Medulla oblongata (tissue), 1 donor: ENCODE measurements at regions not wholly inside any gene's neighbourhood (a gene's known extent, or its start where the extent isn't known, plus 50 kb on each side); places are given as distances from the start of the nearest gene placed in this dataset.

Source experiments
- DNase-seq: peaks from one replicate; pipeline ENCODE4 v3.0.0-alpha.2; 2015; ENCODE audit errors: extremely low spot score

DNA sequence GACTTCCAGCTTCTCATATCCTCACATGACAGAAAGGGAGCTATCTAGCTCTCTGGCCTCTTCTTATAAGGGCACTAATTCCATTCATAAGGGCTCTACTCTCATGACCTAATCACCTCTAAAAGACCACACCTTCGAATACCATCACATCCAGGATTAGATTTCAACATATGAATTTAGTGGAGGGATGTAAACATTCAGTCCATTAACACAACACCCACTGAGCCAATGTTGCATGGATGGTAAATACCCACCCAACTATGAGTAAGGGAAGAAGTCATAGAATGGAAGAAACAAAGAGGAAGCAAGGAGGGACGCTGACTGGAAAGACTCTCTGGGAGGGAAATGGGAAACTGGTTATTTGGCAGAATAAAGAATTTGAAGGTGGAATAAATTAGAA lies 112.6 kb upstream of the CCDC112 start:
- DNase-seq = no peak

- DNase-seq = no peak
These were observed 106.5 kb upstream of the CCDC112 start for GRCh38 chr5:115402822-115403577.

GRCh38 chr5:115402092-115402491 lies 105.6 kb upstream of the CCDC112 start:
- no peak for DNase-seq

- DNase-seq = no peak
These were observed 102.3 kb upstream of the CCDC112 start for GRCh38 chr5:115398719-115399118.

- no peak for DNase-seq
These were observed 100.2 kb upstream of the CCDC112 start for GRCh38 chr5:115396688-115397087.

DNA sequence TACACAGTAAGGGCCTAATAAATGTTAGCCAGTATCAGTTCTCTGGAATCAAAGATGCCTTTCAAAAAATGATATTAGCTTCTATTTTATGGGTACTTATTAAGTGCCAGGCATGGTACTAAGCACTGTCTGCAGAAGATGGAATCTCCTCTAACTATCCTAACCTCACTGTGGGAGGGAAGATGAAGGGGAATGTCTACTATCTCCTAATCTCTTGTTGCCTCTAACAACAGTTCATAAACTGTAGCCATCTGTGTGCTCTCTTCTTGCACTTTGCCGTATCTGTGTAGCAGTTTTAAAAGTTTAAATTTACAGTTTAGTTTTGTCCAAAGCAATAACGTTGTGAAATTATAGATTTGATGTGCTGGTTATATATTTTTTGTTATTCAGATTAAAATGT lies 99.6 kb upstream of the CCDC112 start:
- DNase-seq = no peak

GRCh38 chr5:115394531-115394930 lies 98.1 kb upstream of the CCDC112 start:
- DNase-seq = no peak

GRCh38 chr5:115393239-115393638 lies 96.8 kb upstream of the CCDC112 start:
- DNase-seq = no peak

DNA sequence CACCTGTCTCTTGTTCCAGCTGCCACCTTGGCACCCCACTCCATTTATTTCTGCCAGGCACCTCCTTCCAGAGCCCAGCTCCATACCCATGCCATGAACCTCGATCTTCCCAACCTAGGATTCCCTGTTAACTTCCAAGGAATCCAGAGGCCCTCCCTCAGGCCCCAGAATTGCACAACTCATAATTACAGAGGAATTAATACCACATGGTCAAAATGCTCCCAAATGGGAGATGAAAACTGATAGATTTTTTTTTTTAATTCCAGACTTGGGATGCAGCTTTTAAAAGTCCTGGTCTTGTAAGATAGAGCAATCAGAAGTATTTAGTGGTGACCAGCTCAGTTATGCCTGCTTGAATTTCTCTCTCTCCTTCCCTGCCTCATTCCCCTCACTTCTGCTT lies 96.2 kb upstream of the CCDC112 start:
- DNase-seq = no peak

GRCh38 chr5:115391780-115392179 lies 95.3 kb upstream of the CCDC112 start:
- no peak for DNase-seq

DNA sequence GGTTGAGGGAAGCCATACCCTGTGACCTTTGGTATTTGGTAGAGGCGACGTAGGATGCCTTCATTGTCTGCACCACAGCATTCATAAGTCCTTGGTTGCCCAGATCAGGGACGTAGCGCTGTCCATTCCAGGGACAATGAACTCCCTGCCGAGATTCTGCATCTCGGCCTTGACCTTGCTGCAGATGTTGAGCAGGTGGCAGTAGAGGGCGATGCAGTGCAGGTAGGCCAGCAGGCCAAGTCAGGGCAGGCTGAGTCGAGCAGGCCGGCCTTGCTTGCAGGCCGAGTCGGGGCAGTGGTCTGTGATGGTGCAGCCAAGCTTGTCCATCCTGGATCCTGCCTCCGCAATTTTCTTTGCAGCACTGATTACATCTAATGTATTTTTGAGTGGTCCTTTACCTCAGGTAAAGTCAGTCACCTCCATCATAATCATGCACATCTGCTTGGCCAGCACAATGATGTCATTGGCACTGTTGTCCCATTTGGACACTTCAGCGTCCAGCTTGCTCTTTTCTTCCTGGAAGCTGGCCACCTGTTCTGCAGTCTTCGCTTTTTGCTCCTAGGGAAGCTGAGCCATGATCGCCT lies 93.4 kb upstream of the CCDC112 start:
- no peak for DNase-seq

DNA sequence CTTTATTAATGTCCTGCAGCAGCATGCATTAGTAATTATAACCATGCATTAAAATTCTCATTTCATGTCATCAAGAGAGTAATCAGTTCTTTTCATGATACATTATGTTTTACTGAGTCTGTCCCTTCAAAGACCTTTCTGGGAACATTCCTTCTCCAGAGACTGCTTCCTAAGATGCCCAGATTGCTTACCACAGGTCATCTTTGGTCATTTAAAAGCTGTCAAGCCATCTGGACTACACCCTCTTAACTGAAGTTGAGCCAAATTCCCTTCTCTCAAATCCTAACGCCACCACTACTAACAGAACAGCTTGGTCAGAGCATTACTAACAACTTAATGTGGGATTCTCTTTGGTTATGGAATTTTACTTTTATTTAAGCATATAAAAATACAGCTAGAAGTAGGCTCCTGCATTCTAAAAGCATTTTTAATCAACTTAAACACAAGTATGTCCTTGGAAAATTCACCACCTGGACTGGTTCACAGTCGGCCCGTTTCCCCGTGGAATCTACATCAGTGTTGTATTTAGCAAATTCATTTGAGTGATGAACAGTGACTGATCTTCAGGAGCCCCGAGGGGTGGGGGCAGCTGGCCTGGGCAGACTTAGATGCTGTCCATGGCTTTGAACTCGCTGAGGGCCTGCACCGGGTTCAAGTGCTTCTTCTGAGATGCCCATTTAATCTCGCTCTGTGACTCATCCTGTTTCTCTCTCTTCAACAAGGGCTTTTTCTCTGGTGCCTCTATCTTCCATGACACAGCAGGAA lies 92.8 kb upstream of the CCDC112 start:
- no peak for DNase-seq

DNA sequence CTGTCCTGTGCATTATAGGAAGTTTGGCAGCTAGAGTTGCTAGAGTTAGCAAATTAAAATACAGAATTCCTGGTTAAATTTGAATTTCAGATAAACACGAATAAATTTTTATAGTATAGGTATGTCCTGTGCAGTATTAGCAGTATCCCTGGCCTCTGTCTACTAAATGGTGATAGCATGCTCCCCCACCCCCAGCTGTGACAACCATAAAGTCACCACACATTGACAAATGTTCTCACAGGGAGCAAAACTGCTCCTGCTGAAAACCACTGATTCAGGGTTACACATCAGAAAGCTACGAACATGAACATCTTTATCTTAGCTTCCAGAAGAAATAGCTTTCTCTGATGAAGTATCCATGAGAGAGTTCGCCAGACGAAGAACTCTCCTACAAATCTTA lies 91.8 kb upstream of the CCDC112 start:
- no peak for DNase-seq

- no peak for DNase-seq
These were observed 91.4 kb upstream of the CCDC112 start for GRCh38 chr5:115387816-115388215.

DNA sequence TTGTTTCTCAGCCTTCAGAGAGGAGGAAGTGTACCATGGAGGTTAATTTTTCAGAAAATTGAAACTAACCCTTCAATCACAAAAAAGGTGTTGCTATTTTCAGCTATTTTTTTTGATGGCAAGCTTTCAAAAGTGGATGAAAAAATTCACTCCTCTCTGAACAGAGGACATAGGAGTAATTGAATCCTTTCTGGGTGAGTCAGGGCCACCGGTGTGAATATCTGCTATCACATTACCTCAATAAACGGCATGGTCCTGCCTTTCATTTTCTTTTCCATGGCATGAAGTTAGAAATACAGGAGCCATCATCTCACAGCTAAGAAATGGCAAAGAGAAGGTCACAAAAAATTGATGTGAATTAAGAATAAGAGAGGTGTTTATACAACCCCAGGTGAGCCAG lies 90.2 kb upstream of the CCDC112 start:
- no peak for DNase-seq

- no peak for DNase-seq
These were observed 88.3 kb upstream of the CCDC112 start for GRCh38 chr5:115384587-115385375.

DNA sequence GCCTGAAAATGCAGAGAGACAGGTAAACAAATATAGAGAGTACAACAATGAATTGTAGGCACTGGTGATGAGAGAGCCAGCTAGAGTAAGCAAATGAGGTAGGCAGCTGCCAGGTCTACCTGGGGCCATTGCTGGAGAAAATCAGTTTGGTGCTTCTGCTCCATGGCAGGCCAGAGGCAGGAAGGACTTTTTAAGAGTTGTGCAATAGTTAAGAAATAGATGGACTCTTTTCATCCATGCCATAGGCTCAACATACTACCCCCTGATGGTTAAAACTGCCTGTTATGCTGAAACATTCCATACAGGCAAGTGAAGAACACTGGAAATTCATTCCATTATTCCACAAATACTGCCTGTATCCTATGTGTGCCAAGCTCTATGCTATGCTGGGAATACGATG lies 86.5 kb upstream of the CCDC112 start:
- DNase-seq = no peak

- no peak for DNase-seq
These were observed 85.6 kb upstream of the CCDC112 start for GRCh38 chr5:115381911-115382662.

DNA sequence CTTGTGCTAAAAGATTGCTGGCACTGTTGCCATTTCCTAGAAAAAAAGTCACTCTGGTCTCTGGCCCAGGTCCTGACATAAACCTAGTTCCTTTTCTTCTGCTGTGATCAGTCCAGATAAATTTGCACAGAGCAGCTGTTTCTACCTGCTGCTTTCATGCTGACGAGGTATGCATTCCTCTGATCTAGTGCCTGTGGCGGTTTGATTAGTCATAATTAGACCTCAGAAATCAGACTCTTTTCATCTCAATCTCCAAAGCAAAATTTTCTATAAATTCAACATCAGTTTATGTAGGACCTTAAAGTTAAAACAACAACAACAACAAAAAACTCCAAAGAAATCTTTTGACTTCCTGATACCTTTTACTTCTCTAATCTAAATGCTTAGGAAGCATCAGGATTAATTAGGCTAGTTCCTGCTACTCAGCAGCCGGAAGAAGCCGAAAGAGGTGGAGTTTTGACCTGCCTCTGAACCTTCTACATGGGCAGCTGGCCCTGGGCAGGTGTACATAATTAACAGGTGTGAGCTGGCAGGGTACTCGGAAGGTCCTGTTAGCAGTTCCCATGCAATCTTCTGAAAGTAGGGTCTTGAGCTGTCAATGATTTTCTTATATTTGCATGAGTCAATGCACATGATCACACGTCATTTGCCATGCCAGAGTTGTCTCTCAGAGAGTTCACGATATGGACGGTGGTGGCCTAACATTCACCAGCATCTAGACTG lies 83.3 kb upstream of the CCDC112 start:
- DNase-seq = no peak

DNA sequence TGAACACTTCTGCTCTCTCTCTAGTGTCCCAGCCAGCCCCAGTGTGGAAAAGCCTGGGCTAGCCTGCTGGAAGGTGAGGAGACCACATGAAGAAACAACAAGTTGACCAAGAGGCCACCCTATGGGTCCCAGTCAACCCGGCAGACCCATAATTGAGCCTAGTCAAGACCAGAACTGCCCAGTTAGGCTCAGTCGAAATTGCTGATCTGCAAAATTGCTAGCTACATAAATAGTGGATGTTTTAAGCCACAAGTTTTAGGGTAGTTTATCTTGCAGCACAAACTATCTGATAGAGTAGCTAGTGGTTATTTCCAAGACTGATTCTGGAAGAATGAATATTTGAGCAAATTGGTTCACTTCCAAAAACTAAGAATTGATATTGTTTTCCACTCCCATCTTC lies 82.3 kb upstream of the CCDC112 start:
- no peak for DNase-seq
